HG02610 (cell line): ENCODE measurements at regions not wholly inside any gene's neighbourhood (a gene's known extent, or its start where the extent isn't known, plus 50 kb on each side); places are given as distances from the start of the nearest gene placed in this dataset.

Source experiments
- ATAC-seq: cut with Tn5 transposase; IDR thresholded peaks from one replicate; pipeline ENCODE4 v1.9.1; 2021; ENCODE audit warnings: mild to moderate bottlenecking, moderate library complexity; ENCODE audit not compliant: unreplicated experiment

DNA sequence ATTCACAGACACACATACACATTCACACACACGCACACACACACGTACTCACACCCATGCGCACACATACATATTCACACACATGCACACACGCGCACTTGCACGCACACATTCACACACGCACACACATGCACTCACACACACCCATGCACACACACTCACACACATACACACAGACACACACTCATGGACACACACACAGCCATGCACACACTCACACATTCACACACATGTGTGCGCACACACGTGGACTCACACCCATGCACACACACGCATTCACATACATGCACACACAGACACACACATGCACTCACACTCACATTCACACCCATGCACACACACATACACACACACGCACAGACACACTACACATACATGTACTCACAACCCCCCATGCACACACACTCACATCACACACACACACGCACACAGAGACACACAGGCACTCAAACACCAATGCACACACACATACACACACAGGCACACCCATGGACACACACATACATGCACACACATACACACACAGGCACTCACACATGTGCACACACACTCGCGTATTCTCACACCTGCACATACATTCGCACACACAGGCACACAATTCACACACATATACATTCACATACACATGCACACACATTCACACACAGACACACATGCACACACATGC, 589.1 kb downstream of the PTPRU start:
- no peak for ATAC-seq

DNA sequence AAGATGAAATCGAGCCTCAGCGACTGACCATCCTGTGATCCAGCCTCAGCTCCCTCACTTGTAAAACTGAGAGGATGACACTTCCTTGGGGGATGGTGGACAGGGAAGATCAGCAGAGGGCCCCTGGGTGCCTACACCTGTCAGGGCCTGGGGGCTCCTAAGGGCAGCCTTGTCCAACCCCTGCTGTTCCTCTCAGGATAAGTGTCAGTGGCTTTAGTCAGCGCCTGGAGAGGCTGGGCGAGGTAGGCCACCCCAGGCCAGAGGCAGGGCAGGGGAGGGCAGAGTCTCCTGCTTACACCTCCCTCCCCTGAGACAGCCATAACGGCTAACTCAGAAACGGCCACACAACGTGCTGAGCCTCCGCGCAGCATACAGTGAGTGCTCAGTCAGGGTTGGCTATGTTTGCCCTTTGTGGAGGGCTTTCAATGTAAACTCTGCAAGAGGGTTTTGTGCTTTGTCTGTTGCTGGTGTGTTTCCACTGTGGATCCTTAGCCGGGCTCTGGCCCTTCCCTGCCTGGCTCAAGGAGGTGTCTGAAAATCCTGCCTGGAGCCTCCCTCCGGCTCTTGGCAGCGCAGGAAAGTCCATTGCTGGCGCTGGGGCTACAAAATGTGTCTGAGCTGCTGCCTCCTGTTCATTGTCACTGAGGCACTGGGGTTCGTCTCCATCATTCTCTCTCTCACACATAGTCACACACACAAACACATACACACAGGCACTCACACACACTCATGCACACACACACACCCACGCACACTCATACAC, 588.4 kb downstream of the PTPRU start:
- no peak for ATAC-seq

DNA sequence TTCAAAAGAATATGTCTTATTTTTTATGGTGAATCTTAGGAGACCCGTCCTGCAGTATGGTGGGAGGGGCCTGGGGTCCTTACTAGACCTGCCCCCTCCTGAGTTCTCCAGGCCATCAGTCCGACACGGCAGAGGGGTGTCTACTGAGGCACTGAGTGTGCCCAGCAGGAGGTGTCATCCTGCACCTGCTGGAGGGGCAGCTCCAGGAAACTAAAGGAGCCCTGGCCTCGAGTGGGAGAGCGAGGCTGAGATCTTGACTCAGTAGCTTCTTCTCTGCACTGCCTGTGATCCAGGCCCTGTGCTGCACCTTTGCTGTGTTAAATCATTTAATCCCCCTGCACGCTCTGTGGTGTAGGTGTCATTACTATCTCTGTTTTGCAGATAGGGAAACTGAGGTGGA, 587.7 kb downstream of the PTPRU start:
- ATAC-seq: no peak

DNA sequence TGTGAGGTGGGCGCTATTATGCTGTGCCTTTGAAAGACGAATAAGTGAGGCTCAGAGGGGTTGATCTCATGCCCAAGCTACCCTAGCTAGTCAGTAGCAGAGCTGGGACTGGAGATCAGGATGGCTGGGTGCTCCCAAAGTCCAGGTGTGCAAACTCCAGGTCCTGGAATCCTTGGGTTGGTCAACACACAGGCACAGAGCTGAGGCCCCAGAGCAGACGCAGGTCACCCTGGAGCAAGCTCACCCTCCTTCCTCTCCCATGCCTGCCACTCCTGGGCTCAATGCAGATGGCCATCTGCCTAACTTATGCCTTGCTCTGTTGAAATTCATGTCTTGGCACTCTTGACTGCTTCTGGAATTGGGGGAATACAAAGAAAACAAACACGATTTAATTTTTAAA, 587.2 kb downstream of the PTPRU start:
- ATAC-seq: no peak

DNA sequence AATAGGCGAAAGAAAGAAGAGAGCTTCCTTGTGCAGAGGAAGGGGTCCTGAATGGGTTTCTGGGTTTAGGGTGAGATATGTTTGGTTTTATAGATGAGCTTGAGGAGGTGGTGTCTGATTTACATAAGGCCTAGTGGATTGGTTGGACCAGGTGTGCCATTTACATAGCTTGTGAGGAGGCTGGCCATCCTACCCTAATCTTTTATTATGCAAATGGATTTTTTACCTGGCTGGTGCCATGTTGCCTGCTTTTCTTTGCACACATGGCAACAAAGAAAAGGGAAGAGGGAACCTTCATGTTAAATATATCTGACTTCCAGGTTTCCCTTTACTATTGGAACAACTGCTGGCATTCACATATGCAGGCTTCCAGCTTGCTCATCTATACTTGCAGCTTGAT, 585.3 kb downstream of the PTPRU start:
- ATAC-seq: no peak

DNA sequence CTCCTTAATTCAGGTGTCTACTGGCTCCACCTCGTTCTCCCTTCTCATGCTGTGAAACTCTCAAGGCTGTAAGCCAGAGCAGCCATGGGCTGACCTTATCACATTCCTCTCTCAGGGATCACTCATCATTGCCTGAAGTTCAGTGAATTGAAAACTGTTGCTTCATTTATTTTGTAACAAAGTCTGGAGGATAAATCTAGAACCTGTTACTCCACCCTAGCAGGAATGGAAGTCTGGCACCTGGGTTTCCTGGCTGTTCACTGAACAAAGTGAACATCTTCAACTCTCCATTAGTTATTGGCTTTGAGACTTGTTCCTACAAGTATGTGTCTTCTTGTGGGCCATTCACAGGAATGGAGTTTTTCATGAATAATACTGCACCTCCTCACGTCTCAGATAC, 584.1 kb downstream of the PTPRU start:
- ATAC-seq: no peak

DNA sequence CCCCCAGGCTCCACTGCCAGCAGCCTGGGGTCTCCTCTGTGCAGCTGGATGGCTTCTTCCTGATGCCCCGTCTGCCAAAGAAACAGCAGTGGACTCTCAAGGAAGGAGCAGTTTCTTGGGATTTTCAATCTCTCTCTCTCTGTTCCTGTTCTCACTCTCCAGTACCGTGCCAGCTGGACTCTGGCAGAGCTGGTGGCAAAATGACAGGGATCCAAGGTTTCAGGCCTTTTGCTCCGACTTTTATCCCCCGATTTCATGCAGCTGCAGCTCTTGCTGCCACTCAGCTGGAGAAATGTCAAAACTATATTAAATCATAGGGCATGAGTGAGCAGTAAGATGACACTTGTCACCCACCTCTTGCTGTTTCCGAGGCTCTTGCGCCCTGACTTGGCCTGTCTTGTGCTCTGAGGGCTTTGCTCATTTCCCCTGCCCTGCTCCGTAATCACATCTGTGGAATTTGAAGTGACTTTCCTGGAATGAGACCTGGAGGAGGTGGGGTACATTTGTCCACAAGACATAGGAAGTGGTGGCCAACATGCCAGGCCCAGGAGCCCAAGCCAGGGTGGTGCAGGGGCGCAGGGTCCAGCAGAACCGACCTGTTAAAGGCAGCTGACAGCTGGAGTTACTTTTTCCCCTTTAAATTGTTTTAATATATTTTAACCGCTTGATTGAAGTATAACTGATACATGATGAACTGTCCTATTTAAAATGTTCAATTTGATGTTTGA, 576.2 kb downstream of the PTPRU start:
- no peak for ATAC-seq

DNA sequence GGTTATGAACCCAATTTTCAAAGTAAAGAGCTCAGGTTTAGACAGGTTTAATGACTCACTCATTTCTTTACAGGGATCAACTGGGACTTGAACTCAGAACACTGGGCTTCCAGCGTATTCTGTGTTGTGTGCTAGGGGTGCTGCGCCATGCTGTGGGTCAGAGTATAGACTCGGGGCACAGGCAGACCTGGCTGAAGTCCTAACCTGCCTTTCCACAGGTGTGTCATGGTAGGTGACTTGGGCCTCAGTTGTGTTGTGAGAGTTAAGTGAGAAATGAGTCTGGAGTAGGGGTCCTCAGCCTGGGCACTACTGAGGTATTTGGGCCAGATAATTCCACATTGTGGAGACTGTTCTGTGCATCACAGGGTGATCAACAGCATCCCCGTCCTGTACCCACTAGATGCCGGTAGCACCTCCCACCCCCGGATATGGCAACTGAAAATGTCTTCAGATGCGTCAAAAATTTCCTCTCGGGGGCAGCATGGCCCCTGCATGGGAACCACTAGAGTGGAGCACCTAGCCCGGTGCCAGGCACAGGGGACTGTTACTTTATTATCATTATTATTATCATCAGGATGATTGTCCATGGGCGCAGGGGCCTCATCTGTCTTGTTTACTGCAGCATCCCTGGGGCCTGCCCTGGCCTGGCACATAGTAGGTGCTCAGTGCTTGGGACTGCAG, 575.5 kb downstream of the PTPRU start:
- no peak for ATAC-seq

DNA sequence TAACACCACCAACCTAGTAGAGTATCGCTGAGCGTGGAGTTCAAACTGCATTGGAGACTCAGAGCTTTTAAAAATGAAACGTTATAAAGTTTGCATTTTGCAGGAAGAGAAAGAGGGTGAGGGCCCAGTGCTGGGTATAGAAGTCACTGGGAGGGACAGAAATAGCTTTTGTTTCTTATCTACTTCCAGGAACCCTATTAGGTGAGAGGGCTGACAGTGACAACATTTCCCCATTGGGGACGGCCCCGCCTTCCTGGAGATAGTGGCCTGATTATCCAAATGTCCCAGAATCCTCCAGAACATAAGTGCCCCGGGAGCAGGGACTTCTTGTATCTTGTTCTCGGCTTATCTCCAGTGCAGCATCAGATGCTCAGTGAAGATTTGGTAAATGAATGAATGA, 574.9 kb downstream of the PTPRU start:
- ATAC-seq: no peak

DNA sequence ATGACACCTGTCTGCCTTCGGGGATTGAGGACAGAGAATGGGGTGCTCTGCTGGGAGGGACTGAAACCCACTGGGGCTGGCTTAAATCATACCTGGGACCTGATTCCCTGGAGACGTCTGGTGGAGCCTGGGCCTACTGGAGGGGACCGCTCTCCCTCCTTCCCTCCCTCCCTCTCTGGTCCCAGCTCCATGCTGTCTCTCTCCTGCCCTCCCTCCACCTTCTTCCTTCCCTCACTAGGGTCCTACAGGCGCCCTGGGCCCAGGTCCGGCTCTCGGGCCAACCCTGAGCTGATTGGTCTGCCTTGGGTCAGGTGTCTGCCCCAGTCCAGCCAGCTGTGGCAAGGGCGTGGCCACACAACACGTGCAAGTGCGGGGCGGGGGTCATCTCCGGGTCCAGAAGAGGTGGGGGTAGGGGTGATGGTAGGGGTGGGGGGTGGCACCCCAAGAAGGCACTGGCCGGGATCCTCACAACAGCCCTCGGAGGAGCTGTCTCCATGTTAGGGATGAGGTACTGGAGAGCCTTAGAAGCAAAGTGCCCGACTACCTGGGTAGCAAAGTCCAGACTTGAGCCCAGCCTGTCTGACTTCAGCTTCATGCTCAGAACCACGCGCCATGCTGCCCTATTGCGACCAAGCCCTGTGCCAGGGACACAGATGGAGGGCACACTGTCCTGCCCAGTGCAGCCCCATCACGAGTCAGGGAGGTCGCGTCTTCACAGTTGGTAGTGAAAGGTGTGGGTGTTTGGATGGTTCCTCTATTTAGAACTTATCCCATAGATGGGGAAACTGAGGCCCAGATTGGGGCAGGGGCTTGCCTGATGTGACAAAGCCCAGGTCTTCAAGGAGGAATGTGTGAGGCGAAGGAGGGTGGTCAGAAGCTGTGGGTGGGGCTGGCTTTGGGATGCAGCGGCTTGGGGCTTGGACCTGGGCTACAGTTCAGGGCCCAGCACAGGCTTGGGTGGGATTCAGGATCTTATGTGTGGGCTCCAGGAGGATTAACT, 574.1 kb downstream of the PTPRU start:
- ATAC-seq: no peak

DNA sequence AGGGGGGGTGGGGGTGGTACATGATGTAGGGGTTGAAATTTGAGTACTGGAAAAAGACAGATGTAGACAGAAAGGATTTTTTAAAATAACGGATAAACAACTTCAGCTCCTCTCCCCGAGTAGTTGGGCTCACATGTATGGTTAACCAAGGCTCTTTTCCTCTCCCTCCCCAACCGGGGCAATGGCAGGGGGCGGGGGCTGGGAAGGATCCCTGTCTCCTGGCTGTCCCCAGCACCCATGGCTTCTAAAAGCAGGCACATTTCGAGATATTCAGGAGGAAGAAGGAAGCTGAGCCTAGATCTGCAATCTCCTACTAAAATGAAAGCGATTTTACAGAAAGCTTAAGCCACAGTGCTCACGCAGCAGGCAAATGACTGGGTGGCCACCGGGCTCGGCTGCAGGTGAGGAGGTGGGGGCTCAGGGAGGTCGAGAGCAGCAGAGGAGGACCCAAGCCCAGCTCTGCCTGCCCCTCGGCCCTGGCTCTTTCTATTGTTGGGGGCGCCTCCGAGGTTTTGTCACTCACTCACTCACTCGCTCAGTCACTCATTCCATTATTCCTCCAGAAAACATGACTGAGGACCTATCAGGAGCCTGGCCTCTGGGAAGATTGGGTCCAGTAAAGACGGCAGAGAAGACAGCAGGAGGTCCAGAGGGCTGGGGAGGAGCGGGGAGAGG, 573.3 kb downstream of the PTPRU start:
- ATAC-seq: no peak

DNA sequence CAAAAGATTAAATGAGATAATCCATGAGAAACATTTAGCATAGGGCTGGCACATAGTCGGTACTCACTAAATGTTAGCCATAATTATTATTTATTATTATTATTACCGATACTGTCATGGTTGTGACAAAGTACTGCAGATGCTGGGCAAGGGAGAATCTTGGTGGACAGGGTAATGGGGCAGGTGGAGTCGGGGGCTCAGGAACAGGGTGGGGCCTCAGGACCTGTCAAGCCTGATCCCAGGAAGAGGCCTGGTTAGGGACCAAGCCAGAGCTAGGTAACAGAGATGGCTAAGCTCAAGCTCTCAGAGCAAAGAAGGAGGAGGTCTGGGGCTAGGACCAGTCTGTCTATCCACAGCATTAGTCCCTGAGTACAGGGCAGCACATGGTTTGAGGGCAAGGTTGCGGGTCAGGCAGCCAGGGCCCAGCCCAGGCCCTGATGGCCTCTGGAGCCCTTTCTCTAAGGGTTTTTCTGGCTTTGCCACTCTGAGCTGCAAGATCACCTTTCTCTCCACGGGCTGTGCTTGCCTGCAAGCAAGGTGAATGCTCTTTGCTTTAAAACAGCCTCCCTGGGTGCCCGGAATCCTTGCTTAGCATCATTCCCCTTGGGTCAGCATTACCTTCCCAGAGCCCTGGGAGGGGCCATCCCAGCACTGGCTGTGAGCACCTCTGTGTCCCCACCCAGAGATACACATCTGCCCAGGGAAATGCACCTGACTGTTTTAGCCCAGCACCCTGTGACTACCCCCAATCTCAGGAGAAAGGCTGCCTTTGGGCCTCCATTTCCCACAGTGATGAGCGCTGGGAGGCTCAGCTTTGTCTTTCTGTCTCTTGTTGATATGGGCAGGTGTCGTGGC, 572.0 kb downstream of the PTPRU start:
- ATAC-seq: no peak

DNA sequence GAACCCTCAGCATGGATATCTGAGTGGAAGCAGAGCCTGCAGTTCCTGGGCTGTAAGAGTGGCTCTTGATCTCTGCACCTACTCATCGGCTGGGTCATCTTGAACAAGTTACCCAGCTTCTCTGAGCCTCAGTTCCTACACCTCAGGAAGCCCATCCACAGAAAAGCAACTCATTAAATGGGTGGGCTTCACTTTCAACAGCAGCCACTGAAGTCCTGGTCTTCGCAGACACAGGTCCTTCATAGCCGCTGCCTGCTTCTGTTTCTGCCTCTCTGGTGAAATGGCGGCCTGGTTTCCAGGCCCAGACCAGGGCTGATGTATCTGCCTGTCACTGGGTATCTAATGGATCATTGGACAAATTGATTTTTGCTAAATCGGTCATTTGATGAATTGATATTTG, 571.4 kb downstream of the PTPRU start:
- ATAC-seq: no peak

DNA sequence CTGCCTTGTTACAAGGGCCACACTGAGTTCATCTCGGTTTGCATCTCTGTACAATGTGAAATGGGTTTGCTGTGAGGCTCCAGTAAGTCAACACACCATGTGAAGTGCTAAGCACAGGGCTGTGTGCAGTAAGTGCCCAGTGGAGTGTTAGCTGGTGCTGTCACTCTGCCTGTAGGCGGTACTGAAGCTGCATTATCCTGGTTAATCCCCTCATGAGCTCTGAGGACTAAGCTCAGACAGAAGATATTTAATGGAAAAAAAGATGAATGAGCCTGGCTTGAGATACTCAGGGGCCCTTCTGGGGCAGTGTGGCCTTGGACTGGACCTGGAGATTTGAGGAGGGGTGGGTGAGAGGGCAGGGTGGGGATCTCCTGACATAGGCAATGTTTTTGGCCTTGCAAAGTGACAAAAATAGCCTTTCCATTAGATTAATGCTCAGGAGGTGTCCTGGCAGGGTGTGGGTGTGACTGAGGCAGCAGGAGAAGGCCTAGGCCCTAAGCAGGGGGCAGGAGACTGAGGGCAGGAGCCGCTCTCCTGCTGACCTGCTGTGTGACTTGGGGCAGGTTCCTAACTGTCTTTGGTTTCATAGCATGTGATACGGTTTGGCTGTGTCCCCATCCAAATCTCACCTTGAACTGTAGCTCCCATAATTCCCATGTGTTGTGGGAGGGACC, 570.5 kb downstream of the PTPRU start:
- no peak for ATAC-seq

DNA sequence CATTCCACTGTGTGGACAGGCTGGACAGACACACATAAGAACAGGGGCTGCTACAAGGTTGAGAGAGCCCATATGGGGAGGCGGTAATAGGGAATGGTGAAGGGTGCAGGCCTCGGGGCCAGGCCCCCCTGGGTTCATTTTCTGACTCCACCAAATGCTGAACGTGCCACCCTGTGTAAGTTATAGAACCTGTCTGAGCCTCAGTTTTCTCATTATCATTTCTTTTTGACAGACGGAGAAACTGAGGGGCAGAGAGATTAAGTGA, 569.5 kb downstream of the PTPRU start:
- ATAC-seq: no peak

DNA sequence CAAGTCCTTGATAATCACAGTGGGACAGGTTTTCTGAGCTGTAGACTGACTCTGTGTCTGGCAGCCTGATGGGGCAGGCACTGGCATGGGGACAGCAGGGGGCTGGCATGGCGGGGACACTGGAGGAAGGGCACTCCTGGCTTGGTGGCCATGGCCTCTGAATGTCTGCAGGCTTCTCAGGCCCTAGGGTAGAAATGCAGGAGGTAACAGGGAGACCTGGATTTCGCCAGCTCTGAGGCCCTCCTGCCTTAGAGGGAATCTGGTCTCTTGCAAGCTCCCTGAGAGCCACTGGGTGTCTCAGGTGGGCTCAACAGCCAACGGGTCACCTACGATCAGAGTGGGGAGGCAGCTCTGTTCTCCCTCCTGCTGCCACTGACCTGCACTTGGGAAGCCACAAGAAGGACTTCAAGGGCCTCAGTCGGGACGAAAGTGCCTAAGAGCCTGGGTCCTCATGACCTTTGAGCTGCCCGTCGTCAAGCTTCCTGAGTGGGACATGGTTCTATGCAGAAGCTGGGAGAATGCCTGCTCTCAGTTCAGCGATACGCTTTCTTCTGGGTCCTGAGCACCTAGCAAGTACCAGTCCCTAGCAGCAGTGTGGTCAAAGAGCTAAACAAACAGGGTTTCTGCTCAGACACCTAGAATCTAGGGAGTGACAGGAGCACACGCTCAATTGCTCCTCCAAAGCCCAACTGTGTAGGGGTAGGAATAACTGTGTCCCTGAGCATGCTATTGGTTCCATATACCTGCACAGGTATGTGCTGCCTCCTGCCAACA, 569.0 kb downstream of the PTPRU start:
- ATAC-seq: no peak

DNA sequence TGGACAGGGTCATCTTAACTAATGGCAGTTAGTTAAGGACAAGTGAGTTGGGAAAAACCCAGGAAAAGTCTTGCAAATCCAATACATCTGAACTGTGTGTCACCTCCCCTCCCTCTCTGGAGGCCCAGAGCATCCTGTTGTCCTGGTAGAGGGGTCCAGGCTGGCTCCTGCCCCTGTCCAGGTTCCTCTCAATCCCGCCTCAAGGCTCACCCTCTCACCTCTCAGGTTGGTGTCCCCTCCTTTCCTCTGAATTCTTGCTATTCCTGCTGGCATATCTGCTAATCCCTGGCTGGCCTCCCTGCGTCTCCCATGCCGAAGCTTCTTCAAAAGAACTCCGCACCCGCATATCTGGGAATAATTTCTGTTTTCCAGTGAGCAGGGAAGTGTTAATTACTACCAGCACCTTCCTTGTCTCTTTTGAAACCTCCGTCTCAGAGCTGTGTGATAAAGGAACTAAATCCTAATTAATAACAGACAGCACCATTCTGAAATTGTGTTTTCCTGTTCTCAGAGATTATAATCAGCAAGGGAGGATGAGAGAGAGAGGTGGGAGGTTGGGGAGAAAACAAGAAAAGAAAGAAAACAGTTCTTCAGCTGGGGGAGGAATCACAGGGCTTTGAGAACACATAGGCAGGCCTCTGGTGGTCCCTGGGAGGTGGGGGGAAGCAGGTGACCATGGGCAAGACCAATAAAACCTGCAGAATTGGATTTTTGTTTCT, 568.0 kb downstream of the PTPRU start:
- ATAC-seq: no peak
